ENCODE measurements at regions not wholly inside any gene's neighbourhood (a gene's known extent, or its start where the extent isn't known, plus 50 kb on each side); places are given as distances from the start of the nearest gene placed in this dataset.

DNA sequence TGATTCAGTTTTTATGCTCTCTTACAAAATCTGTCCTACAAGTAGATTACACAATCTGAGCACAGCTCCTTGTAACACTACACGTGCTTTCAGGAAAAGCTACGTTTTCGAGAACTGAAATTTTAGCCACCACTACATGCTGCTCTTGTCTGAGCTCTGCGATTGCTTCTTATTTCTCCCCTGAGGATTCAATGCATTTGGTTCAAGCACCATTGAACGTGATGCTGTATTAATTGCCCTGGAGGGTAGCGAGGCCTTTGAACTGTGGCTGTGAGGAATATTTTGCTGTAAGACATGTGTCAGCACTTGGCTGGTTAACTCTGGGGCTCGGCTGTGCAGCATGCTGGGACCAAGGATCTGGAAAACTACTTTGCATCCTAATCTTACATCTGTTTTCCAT lies 405.8 kb downstream of the EPHA4 start (continued):
- no peak for TF ChIP-seq SETDB1 (IDR thresholded peaks at IDR 0.05; ENCODE audit: insufficient read length, low read length)
- no peak for TF ChIP-seq ZNF404 (tag by site-specific recombination; IDR thresholded peaks at IDR 0.05)
- no peak for TF ChIP-seq ZNF670 (tag by site-specific recombination; IDR thresholded peaks at IDR 0.05; ENCODE audit: low read depth)
- TF ChIP-seq ZBTB7A (tag by site-specific recombination; IDR thresholded peaks at IDR 0.05; ENCODE audit: low read depth): no peak
- TF ChIP-seq, protein P1, sequence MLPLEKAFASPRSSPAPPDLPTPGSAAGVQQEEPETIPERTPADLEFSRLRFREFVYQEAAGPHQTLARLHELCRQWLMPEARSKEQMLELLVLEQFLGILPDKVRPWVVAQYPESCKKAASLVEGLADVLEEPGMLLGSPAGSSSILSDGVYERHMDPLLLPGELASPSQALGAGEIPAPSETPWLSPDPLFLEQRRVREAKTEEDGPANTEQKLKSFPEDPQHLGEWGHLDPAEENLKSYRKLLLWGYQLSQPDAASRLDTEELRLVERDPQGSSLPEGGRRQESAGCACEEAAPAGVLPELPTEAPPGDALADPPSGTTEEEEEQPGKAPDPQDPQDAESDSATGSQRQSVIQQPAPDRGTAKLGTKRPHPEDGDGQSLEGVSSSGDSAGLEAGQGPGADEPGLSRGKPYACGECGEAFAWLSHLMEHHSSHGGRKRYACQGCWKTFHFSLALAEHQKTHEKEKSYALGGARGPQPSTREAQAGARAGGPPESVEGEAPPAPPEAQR (tag by site-specific recombination; IDR thresholded peaks at IDR 0.05): no peak
- TF ChIP-seq ZNF202 (tag by site-specific recombination; IDR thresholded peaks at IDR 0.05; ENCODE audit: borderline replicate concordance): no peak
- no peak for TF ChIP-seq ZNF391 (tag by site-specific recombination; IDR thresholded peaks at IDR 0.05; ENCODE audit: borderline replicate concordance, low read depth)
- no peak for TF ChIP-seq ZNF560 (tag by site-specific recombination; IDR thresholded peaks at IDR 0.05; ENCODE audit: borderline replicate concordance)

DNA sequence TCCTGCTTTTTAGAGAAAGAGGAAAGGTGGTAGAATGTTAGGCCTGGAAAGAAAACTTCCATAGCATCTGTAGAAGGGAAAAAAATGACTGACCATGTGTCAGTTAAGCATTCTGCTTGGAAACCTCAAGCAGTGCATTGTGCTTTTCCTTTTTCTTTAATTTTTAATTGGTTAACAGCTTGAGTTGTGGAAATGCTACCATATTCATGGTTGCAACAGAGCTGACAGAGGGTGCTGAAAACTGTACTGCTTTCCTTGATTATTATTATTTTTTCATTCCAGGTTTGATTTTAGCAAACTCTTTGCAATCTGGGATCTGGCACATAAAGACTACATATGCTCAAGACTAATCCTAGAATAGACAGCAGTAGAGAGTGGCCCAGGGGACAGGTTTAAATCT lies 404.5 kb downstream of the EPHA4 start:
- H3K27ac ChIP-seq (ENCODE audit: extremely low read depth, low read depth, low read length): no peak overlapping the region
- H3K4me3 ChIP-seq (ENCODE audit: low read depth, low read length): no peak overlapping the region
- H3K4me1 ChIP-seq (ENCODE audit: control insufficient read depth, insufficient read depth, low read length): no peaks in the 10 kb centered on the region
- ChIA-PET POLR2A (no interaction called here), CTCF (no interaction called here)
- TF ChIP-seq ZNF677 (tag by site-specific recombination; IDR thresholded peaks at IDR 0.05) (no peak), ZNF174 (tag by site-specific recombination; IDR thresholded peaks at IDR 0.05) (no peak), ZNF791 (tag by site-specific recombination; IDR thresholded peaks at IDR 0.05) (no peak), ZNF777 (tag by site-specific recombination; IDR thresholded peaks at IDR 0.05; ENCODE audit: borderline replicate concordance) (no peak), SP2 (tag by site-specific recombination; IDR thresholded peaks at IDR 0.05) (no peak), ZNF324 (tag by site-specific recombination; IDR thresholded peaks at IDR 0.05) (no peak)
- TF ChIP-seq, protein P2, sequence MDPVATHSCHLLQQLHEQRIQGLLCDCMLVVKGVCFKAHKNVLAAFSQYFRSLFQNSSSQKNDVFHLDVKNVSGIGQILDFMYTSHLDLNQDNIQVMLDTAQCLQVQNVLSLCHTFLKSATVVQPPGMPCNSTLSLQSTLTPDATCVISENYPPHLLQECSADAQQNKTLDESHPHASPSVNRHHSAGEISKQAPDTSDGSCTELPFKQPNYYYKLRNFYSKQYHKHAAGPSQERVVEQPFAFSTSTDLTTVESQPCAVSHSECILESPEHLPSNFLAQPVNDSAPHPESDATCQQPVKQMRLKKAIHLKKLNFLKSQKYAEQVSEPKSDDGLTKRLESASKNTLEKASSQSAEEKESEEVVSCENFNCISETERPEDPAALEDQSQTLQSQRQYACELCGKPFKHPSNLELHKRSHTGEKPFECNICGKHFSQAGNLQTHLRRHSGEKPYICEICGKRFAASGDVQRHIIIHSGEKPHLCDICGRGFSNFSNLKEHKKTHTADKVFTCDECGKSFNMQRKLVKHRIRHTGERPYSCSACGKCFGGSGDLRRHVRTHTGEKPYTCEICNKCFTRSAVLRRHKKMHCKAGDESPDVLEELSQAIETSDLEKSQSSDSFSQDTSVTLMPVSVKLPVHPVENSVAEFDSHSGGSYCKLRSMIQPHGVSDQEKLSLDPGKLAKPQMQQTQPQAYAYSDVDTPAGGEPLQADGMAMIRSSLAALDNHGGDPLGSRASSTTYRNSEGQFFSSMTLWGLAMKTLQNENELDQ (tag by site-specific recombination; IDR thresholded peaks at IDR 0.05; ENCODE audit: low read depth): no peak
- no peaks in the 10 kb centered on the region for H3K9me3 ChIP-seq (ENCODE audit: control insufficient read depth, insufficient read depth, low read depth, low read length)
- no peaks in the 10 kb centered on the region for H3K36me3 ChIP-seq (ENCODE audit: control insufficient read depth in 2 of 2, insufficient read depth in 1 of 2, low read length in 2 of 2)

DNA sequence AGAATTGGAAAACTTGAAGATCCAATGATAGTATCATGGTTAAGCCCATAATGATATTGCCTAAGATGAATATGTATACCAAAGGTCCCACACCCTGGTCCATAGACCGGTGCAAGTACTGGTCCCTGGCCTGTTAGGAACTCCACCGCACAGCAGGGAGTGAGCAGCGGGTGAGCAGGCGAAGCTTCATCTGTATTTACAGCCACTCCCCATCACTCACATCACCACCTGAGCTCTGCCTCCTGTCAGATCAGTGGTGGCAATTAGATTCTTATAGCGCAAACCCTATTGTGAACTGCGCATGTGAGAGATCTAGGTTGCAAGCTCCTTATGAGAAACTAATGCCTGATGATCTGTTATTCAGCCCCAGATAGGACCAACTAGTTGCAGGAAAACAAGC lies 402.4 kb downstream of the EPHA4 start:
- Histone ChIP-seq H3K36me3 (ENCODE audit: control insufficient read depth in 2 of 2, insufficient read depth in 1 of 2, low read length in 2 of 2) (no peaks in the 10 kb centered on the region), H3K9me3 (ENCODE audit: control insufficient read depth, insufficient read depth, low read depth, low read length) (no peaks in the 10 kb centered on the region), H3K4me3 (ENCODE audit: low read depth, low read length) (no peak overlapping the region), H3K4me1 (ENCODE audit: control insufficient read depth, insufficient read depth, low read length) (no peaks in the 10 kb centered on the region), H3K27ac (ENCODE audit: extremely low read depth, low read depth, low read length) (no peak overlapping the region)
- ChIA-PET CTCF (no interaction called here), POLR2A (no interaction called here)
- TF ChIP-seq ZNF701 (tag by site-specific recombination; IDR thresholded peaks at IDR 0.05): no peak
- no peak for TF ChIP-seq ZNF654 (tag by site-specific recombination; IDR thresholded peaks at IDR 0.05; ENCODE audit: low read depth)
- TF ChIP-seq, protein P3, sequence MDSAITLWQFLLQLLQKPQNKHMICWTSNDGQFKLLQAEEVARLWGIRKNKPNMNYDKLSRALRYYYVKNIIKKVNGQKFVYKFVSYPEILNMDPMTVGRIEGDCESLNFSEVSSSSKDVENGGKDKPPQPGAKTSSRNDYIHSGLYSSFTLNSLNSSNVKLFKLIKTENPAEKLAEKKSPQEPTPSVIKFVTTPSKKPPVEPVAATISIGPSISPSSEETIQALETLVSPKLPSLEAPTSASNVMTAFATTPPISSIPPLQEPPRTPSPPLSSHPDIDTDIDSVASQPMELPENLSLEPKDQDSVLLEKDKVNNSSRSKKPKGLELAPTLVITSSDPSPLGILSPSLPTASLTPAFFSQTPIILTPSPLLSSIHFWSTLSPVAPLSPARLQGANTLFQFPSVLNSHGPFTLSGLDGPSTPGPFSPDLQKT (IDR thresholded peaks at IDR 0.05; ENCODE audit: borderline replicate concordance, low read depth, low read length): no peak
- TF ChIP-seq, protein P4, sequence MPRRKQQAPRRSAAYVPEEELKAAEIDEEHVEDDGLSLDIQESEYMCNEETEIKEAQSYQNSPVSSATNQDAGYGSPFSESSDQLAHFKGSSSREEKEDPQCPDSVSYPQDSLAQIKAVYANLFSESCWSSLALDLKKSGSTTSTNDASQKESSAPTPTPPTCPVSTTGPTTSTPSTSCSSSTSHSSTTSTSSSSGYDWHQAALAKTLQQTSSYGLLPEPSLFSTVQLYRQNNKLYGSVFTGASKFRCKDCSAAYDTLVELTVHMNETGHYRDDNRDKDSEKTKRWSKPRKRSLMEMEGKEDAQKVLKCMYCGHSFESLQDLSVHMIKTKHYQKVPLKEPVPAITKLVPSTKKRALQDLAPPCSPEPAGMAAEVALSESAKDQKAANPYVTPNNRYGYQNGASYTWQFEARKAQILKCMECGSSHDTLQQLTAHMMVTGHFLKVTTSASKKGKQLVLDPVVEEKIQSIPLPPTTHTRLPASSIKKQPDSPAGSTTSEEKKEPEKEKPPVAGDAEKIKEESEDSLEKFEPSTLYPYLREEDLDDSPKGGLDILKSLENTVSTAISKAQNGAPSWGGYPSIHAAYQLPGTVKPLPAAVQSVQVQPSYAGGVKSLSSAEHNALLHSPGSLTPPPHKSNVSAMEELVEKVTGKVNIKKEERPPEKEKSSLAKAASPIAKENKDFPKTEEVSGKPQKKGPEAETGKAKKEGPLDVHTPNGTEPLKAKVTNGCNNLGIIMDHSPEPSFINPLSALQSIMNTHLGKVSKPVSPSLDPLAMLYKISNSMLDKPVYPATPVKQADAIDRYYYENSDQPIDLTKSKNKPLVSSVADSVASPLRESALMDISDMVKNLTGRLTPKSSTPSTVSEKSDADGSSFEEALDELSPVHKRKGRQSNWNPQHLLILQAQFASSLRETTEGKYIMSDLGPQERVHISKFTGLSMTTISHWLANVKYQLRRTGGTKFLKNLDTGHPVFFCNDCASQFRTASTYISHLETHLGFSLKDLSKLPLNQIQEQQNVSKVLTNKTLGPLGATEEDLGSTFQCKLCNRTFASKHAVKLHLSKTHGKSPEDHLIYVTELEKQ (tag by site-specific recombination; IDR thresholded peaks at IDR 0.05; ENCODE audit: borderline replicate concordance): no peak
- TF ChIP-seq, protein P5, sequence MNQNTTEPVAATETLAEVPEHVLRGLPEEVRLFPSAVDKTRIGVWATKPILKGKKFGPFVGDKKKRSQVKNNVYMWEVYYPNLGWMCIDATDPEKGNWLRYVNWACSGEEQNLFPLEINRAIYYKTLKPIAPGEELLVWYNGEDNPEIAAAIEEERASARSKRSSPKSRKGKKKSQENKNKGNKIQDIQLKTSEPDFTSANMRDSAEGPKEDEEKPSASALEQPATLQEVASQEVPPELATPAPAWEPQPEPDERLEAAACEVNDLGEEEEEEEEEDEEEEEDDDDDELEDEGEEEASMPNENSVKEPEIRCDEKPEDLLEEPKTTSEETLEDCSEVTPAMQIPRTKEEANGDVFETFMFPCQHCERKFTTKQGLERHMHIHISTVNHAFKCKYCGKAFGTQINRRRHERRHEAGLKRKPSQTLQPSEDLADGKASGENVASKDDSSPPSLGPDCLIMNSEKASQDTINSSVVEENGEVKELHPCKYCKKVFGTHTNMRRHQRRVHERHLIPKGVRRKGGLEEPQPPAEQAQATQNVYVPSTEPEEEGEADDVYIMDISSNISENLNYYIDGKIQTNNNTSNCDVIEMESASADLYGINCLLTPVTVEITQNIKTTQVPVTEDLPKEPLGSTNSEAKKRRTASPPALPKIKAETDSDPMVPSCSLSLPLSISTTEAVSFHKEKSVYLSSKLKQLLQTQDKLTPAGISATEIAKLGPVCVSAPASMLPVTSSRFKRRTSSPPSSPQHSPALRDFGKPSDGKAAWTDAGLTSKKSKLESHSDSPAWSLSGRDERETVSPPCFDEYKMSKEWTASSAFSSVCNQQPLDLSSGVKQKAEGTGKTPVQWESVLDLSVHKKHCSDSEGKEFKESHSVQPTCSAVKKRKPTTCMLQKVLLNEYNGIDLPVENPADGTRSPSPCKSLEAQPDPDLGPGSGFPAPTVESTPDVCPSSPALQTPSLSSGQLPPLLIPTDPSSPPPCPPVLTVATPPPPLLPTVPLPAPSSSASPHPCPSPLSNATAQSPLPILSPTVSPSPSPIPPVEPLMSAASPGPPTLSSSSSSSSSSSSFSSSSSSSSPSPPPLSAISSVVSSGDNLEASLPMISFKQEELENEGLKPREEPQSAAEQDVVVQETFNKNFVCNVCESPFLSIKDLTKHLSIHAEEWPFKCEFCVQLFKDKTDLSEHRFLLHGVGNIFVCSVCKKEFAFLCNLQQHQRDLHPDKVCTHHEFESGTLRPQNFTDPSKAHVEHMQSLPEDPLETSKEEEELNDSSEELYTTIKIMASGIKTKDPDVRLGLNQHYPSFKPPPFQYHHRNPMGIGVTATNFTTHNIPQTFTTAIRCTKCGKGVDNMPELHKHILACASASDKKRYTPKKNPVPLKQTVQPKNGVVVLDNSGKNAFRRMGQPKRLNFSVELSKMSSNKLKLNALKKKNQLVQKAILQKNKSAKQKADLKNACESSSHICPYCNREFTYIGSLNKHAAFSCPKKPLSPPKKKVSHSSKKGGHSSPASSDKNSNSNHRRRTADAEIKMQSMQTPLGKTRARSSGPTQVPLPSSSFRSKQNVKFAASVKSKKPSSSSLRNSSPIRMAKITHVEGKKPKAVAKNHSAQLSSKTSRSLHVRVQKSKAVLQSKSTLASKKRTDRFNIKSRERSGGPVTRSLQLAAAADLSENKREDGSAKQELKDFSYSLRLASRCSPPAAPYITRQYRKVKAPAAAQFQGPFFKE (tag by site-specific recombination; IDR thresholded peaks at IDR 0.05; ENCODE audit: borderline replicate concordance): no peak
